HCT116 (cell line): ENCODE measurements at regions not wholly inside any gene's neighbourhood (a gene's known extent, or its start where the extent isn't known, plus 50 kb on each side); places are given as distances from the start of the nearest gene placed in this dataset.

ENCODE experiments used
- ATAC-seq: fragments of 200-7000 bp; cut with Tn5 transposase; 2 replicates; pipeline ENCODE4 v1.9.1; 2020; ENCODE audit warnings: mild to moderate bottlenecking, moderate library complexity
- BruUV-seq: library from RNA; stranded (reverse); fragments of 400-500 nt; replicated peaks from 2 replicates; lab custom pipeline; 2021; lab: Mats Ljungman, UMichigan
- CTCF ChIA-PET: fragments of 300-600 bp; sonication (Branson Sonifier 250); formaldehyde crosslinking; loops from one replicate; lab custom pipeline; 2021; ENCODE audit warnings: antibody characterized with exemption; lab: Charles Lee
- POLR2A ChIA-PET: fragments of 300-600, 350-600 bp; sonication (Branson Sonifier 250); formaldehyde crosslinking; loops from one replicate; lab custom pipeline; 2021; ENCODE audit warnings: antibody characterized with exemption; lab: Charles Lee
- RAD21 ChIA-PET, 2 experiments: fragments of 300-600 bp; sonication (Branson Sonifier 250); formaldehyde crosslinking; loops; one replicate each; lab custom pipeline; 2023; ENCODE audit warnings: low total read pairs in 2 of 2; ENCODE audit not compliant: uncharacterized antibody in 2 of 2, unreplicated experiment in 2 of 2, low non-redundant PET in 1 of 2; lab: Charles Lee
- DNase-seq: peaks from one replicate; pipeline ENCODE4 v3.0.0-alpha.2; 2010; ENCODE audit warnings: low read depth, low spot score
- H2AFZ ChIP-seq: fragments of 200-600 bp; shearing (Covaris generic), sonication (generic); 2 replicates; pipeline ENCODE4 v1.6.1; 2017; ENCODE audit warnings: low read depth, mixed run types, mixed read lengths, antibody characterized with exemption, low read length; ENCODE audit not compliant: poor library complexity, severe bottlenecking
- H3K27ac ChIP-seq: 2 replicates; pipeline ENCODE4 v1.5.1; 2012; ENCODE audit warnings: low read depth, low read length
- H3K27me3 ChIP-seq: fragments of 200-600 bp; sonication (generic); 2 replicates; pipeline ENCODE4 v1.6.1; 2016; ENCODE audit warnings: mixed run types, low read length, mixed read lengths; ENCODE audit not compliant: insufficient read depth
- H3K36me3 ChIP-seq, 2 experiments: fragments of 200-500 bp in 1 of 2; fragments of 200-600 bp in 1 of 2; sonication (Bioruptor generic) in 1 of 2; sonication (generic) in 1 of 2; 2 replicates each; pipeline versions ENCODE4 v1.5.1 to v1.6.1; 2014 to 2016; ENCODE audit warnings: low read length in 2 of 2, inconsistent platforms in 1 of 2, mixed read lengths in 1 of 2, mixed run types in 1 of 2; ENCODE audit not compliant: insufficient read depth in 2 of 2, control insufficient read depth in 1 of 2
- H3K4me1 ChIP-seq, 2 experiments: fragments of 200-600 bp in 1 of 2; sonication (generic) in 1 of 2; 2 replicates each; pipeline versions ENCODE4 v1.5.1 to v1.6.1; 2012 to 2017; ENCODE audit warnings: low read length in 2 of 2, inconsistent platforms in 1 of 2, mild to moderate bottlenecking in 1 of 2, mixed read lengths in 1 of 2, mixed run types in 1 of 2, moderate library complexity in 1 of 2; ENCODE audit not compliant: insufficient read depth in 2 of 2, control insufficient read depth in 1 of 2
- H3K4me2 ChIP-seq: fragments of 200-600 bp; sonication (generic); 2 replicates; pipeline ENCODE4 v1.6.1; 2017; ENCODE audit warnings: mixed run types, low read length, mixed read lengths
- H3K4me3 ChIP-seq, 2 experiments: fragments of 200-600 bp in 1 of 2; sonication (generic) in 1 of 2; replicated peaks in 1 of 2; 2 replicates each; pipeline ENCODE4 v1.5.1; 2011 to 2016; ENCODE audit warnings: low read length in 2 of 2, control low read depth in 1 of 2, low read depth in 1 of 2, mild to moderate bottlenecking in 1 of 2, mixed read lengths in 1 of 2, mixed run types in 1 of 2
- H3K79me2 ChIP-seq: fragments of 200-600 bp; sonication (generic); 2 replicates; pipeline ENCODE4 v1.6.1; 2017; ENCODE audit warnings: mild to moderate bottlenecking, mixed run types, low read length, moderate library complexity, mixed read lengths; ENCODE audit not compliant: insufficient read depth
- H3K9ac ChIP-seq: fragments of 200-600 bp; sonication (generic); 2 replicates; pipeline ENCODE4 v1.6.1; 2016; ENCODE audit warnings: low read length, mixed read lengths
- H3K9me2 ChIP-seq: fragments of 200-600 bp; sonication (generic), shearing (Covaris generic); 2 replicates; pipeline ENCODE4 v1.6.1; 2017; ENCODE audit warnings: mixed run types, mild to moderate bottlenecking, moderate library complexity; ENCODE audit not compliant: insufficient read depth
- H3K9me3 ChIP-seq, 2 experiments: fragments of 200-500 bp in 1 of 2; fragments of 200-600 bp in 1 of 2; sonication (Bioruptor generic) in 1 of 2; sonication (generic) in 1 of 2; 2 replicates each; pipeline ENCODE4 v1.6.1; 2014 to 2017; ENCODE audit warnings: low read length in 2 of 2, mixed read lengths in 2 of 2, inconsistent platforms in 1 of 2, low read depth in 1 of 2, mild to moderate bottlenecking in 1 of 2, mixed run types in 1 of 2, moderate library complexity in 1 of 2; ENCODE audit not compliant: control insufficient read depth in 1 of 2, insufficient read depth in 1 of 2
- H4K20me1 ChIP-seq: fragments of 200-600 bp; sonication (generic), shearing (Covaris generic); 2 replicates; pipeline ENCODE4 v1.6.1; 2017; ENCODE audit warnings: mixed run types, mild to moderate bottlenecking, moderate library complexity; ENCODE audit not compliant: insufficient read depth
- CEBPB ChIP-seq: IDR thresholded peaks from 2 replicates; pipeline ENCODE4 v1.6.1; 2012; ENCODE audit warnings: low read depth
- EGR1 ChIP-seq: IDR thresholded peaks from 2 replicates; pipeline ENCODE4 v1.6.1; 2012; ENCODE audit warnings: low read depth
- ELF1 ChIP-seq: IDR thresholded peaks from 2 replicates; pipeline ENCODE4 v1.6.1; 2012; ENCODE audit warnings: low read depth, borderline replicate concordance
- EZH2 ChIP-seq: fragments of 200-600 bp; sonication (generic); IDR thresholded peaks from 2 replicates; pipeline ENCODE4 v1.6.1; 2017; ENCODE audit warnings: antibody characterized with exemption, mixed run types
- REST ChIP-seq: IDR thresholded peaks from 2 replicates; pipeline ENCODE4 v1.6.1; 2012; ENCODE audit warnings: low read depth
- YY1 ChIP-seq: IDR thresholded peaks from 2 replicates; pipeline ENCODE4 v1.6.1; 2011; ENCODE audit warnings: low read length, low read depth, moderate library complexity, mild to moderate bottlenecking; ENCODE audit not compliant: insufficient replicate concordance; ENCODE audit errors: extremely low read depth
- intact Hi-C: fragments of 100-400 bp; cut with micrococcal nuclease; formaldehyde crosslinking; loops from 2 replicates; pipeline ENCODE4 v1.10.0; 2022
- TF ChIP-seq, protein P1 (sequence below): IDR thresholded peaks from 2 replicates; pipeline ENCODE4 v1.6.1; 2012

DNA sequence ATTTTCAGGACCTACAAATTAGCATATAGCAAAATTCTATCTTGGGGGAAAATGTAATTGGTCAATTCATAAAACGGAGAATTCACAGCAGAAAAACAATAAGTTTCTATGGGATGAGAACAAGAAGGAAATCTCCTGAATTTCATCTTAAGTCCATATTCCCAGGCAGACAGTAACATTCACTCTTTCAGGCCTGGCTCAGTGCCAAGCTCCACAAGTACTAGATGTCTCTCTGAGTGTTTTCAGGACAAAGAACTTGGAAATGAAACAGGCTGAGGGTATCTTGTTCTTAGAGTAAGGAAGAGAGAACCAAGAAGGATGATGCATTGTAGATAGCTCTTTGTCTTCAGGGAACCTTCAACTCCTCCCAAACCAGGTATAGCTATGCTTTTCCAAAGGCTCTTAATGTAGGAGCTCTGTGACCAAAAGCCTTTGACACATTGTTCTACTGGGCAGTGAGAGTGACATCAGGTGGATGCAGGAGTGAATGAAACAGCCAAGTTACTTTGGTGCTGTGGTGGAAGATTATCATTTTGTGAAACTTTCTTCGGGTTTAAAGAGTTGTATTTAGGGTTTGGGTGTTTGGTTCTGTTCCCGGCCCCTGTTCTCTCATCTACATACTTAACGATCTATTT is 298.3 kb downstream of the GPATCH2 start:
- RAD21 ChIA-PET = no interaction called here
- Histone ChIP-seq H3K4me3 (no peak overlapping the region), H3K9me2 (no peaks in the 10 kb centered on the region), H3K9ac (no peak overlapping the region), H3K27me3 (no peaks in the 10 kb centered on the region), H3K27ac (no peak overlapping the region), H4K20me1 (no peaks in the 10 kb centered on the region), H3K9me3 (no peaks in the 10 kb centered on the region; a peak in 1 of 4 replicates), H3K79me2 (no peaks in the 10 kb centered on the region), H3K4me2 (no peak overlapping the region), H2AFZ (no peak overlapping the region), H3K4me1 (no peaks in the 10 kb centered on the region), H3K36me3 (no peaks in the 10 kb centered on the region)
- CTCF ChIA-PET = no interaction called here
- no peak for DNase-seq
- no peak for ATAC-seq
- POLR2A ChIA-PET = no interaction called here
- intact Hi-C loops = loop anchor here (5.0 kb wide), 1 partner anchor 580 kb away; no protein-coding TSS in a partner anchor
- TF ChIP-seq EZH2 (no peak), REST (no peak), EGR1 (no peak), CEBPB (no peak), ELF1 (no peak), YY1 (no peak)
- TF ChIP-seq, protein P1, sequence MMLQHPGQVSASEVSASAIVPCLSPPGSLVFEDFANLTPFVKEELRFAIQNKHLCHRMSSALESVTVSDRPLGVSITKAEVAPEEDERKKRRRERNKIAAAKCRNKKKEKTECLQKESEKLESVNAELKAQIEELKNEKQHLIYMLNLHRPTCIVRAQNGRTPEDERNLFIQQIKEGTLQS = no peak
- BruUV-seq = no TSS peak
